ENCODE measurements at regions not wholly inside any gene's neighbourhood (a gene's known extent, or its start where the extent isn't known, plus 50 kb on each side); places are given as distances from the start of the nearest gene placed in this dataset.

DNA sequence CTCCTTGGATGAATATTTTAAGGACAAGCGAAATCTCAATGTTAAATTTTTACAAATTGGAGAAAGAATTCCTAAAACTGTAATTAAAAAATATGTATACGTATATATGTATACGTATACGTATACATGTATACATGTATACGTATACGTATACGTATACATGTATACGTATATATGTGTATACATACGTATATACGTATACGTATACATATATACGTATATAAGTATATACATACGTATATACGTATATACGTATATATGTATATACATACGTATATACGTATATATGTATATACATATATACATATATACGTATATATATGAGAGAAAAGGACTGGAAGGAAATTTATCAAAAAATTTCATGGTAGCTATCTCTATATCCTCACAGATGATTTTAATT is 110.2 kb upstream of the ACKR3 start:
- H3K4me3 Mint-ChIP-seq (ENCODE audit: unreplicated experiment), result no peak overlapping the region
- DNase-seq (ENCODE audit: low spot score), result no peak
- TF ChIP-seq, protein P1, sequence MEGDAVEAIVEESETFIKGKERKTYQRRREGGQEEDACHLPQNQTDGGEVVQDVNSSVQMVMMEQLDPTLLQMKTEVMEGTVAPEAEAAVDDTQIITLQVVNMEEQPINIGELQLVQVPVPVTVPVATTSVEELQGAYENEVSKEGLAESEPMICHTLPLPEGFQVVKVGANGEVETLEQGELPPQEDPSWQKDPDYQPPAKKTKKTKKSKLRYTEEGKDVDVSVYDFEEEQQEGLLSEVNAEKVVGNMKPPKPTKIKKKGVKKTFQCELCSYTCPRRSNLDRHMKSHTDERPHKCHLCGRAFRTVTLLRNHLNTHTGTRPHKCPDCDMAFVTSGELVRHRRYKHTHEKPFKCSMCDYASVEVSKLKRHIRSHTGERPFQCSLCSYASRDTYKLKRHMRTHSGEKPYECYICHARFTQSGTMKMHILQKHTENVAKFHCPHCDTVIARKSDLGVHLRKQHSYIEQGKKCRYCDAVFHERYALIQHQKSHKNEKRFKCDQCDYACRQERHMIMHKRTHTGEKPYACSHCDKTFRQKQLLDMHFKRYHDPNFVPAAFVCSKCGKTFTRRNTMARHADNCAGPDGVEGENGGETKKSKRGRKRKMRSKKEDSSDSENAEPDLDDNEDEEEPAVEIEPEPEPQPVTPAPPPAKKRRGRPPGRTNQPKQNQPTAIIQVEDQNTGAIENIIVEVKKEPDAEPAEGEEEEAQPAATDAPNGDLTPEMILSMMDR (IDR thresholded peaks at IDR 0.05), result no peak
- no peaks in the 10 kb centered on the region for H3K4me1 Mint-ChIP-seq (ENCODE audit: low read depth)
- H3K27me3 Mint-ChIP-seq (ENCODE audit: low read depth), result peaks cover 4% of the 10 kb centered on the region
- peaks cover 17% of the 10 kb centered on the region for H3K9me3 Mint-ChIP-seq (ENCODE audit: low read depth)
- peaks cover 16% of the 10 kb centered on the region for H3K36me3 Mint-ChIP-seq (ENCODE audit: low read depth)
- no peak overlapping the region for H3K27ac Mint-ChIP-seq (ENCODE audit: unreplicated experiment)

DNA sequence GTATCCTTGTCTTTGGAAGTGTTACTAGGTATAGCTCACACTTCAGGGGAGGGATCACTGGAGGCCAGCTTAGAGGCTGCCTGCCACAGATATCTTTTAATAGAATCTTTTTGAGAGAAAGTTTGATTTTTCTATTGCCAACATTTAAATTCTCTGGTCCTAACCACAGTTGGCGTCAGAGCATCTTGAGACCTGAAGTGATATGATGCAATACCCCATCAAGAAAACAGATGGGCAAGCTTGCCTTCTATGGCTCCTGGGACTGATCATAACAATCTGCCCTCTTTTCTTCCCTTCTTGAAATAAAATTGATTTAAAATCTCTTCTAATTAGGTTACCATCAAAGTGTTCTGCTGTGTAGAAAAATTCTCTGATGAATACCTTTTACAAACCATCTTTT is 105.5 kb upstream of the ACKR3 start:
- no peaks in the 10 kb centered on the region for H3K27me3 Mint-ChIP-seq (ENCODE audit: low read depth)
- H3K9me3 Mint-ChIP-seq (ENCODE audit: low read depth), result peaks cover 32% of the 10 kb centered on the region
- H3K4me3 Mint-ChIP-seq (ENCODE audit: unreplicated experiment), result no peak overlapping the region
- peaks cover 22% of the 10 kb centered on the region for H3K36me3 Mint-ChIP-seq (ENCODE audit: low read depth)
- DNase-seq (ENCODE audit: low spot score), result no peak
- H3K27ac Mint-ChIP-seq (ENCODE audit: unreplicated experiment), result no peak overlapping the region
- TF ChIP-seq, protein P1 (IDR thresholded peaks at IDR 0.05), result no peak
- no peaks in the 10 kb centered on the region for H3K4me1 Mint-ChIP-seq (ENCODE audit: low read depth)

DNA sequence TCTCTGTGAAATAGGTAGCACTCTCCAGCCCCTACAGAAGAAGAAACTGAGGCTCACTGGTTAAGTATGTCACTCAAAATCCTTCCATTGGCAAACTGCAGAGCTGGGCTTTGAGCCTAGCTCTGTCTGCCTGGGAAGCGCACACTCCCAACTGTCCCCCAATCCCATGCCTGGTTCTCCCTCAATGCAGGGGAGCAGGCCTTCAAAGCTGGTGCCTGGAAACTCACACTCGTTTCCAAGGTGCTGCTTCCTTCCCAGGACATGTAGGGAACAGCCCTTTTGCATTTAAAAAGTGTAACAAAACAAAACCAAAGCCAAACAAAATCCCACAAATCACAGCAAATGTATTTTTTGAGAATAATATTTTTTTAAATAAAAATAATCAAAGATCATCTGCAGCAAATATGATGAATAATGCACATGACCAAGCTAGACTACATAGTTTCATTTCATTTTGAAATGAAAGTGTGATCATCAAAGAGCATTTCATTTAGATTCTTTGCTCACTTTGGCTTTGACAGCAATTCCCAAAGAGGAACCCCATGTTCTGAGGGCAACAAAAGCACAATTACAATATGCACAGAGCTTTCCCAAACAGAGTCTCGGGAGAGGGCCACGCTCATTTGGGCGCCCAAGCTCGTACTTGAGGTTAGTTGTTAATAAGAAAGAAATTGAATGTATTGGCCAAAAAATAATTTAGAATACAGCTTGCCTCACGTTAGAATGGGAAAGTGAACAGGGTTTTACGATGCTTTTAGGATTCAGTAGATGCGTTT is 96.7 kb upstream of the ACKR3 start:
- Mint-ChIP-seq H3K4me1 (ENCODE audit: low read depth) (no peaks in the 10 kb centered on the region), H3K4me3 (ENCODE audit: unreplicated experiment) (no peak overlapping the region), H3K36me3 (ENCODE audit: low read depth) (peaks cover 2% of the 10 kb centered on the region), H3K27ac (ENCODE audit: unreplicated experiment) (no peak overlapping the region), H3K9me3 (ENCODE audit: low read depth) (peaks cover 14% of the 10 kb centered on the region), H3K27me3 (ENCODE audit: low read depth) (no peaks in the 10 kb centered on the region)
- TF ChIP-seq, protein P1 (IDR thresholded peaks at IDR 0.05), result no peak
- DNase-seq (ENCODE audit: low spot score), result no peak

DNA sequence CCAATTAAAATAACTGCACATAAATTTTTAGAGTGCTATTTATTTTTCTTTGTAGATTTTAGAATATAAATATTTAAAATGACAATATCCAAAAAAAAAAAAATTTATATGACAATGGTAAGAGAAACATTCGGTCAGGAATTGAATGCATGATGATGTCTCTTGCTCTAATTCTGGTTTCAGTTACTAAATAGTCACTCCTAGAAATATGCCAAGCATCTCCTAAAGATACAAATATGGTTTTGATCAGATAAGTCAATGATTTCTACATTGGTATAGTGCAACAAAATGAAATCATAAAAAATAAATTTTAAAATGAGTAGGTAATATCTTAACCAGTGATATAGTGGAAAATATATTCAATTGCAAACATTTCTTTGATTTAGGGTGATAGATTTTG is 95.9 kb upstream of the ACKR3 start:
- Mint-ChIP-seq H3K9me3 (ENCODE audit: low read depth) (peaks cover 14% of the 10 kb centered on the region), H3K4me1 (ENCODE audit: low read depth) (no peaks in the 10 kb centered on the region), H3K27ac (ENCODE audit: unreplicated experiment) (no peak overlapping the region), H3K36me3 (ENCODE audit: low read depth) (peaks cover 4% of the 10 kb centered on the region), H3K4me3 (ENCODE audit: unreplicated experiment) (no peak overlapping the region), H3K27me3 (ENCODE audit: low read depth) (no peaks in the 10 kb centered on the region)
- no peak for DNase-seq (ENCODE audit: low spot score)
- TF ChIP-seq, protein P1 (IDR thresholded peaks at IDR 0.05), result no peak

DNA sequence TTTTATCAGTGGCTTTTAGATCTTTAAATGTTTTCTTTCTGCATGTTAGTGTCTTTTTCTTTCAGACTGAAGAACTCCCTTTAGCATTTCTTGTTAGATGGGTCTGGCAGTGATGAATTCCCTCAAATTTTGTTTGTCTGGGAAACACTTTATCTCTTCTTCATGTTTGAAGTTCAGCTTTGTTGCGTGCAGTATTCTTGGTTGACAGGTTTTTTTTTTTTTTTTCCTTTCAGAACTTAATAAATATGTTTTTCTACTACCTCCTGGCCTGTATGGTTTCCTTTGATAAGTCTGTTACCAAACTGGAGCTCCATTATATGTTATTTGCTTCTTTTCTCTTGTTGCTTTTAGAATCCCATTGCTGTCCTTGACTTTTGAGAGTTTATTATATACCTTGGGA is 89.8 kb upstream of the ACKR3 start:
- H3K9me3 Mint-ChIP-seq (ENCODE audit: low read depth), result peaks cover 35% of the 10 kb centered on the region
- TF ChIP-seq, protein P1 (IDR thresholded peaks at IDR 0.05), result no peak
- peaks cover 23% of the 10 kb centered on the region for H3K36me3 Mint-ChIP-seq (ENCODE audit: low read depth)
- H3K27ac Mint-ChIP-seq (ENCODE audit: unreplicated experiment), result no peak overlapping the region
- no peaks in the 10 kb centered on the region for H3K27me3 Mint-ChIP-seq (ENCODE audit: low read depth)
- DNase-seq (ENCODE audit: low spot score), result no peak
- H3K4me3 Mint-ChIP-seq (ENCODE audit: unreplicated experiment), result no peak overlapping the region
- no peaks in the 10 kb centered on the region for H3K4me1 Mint-ChIP-seq (ENCODE audit: low read depth)
